H9 (cell line): ENCODE measurements at regions not wholly inside any gene's neighbourhood (a gene's known extent, or its start where the extent isn't known, plus 50 kb on each side); places are given as distances from the start of the nearest gene placed in this dataset.

Source experiments
- DNase-seq: peaks from one replicate; pipeline ENCODE4 v3.0.0-alpha.2; 2017
- H2AFZ ChIP-seq: one replicate; pipeline ENCODE4 v1.6.1; 2013; ENCODE audit warnings: mild to moderate bottlenecking, low read length, control low read depth, moderate library complexity
- H2AK5ac ChIP-seq: 2 replicates; pipeline ENCODE4 v1.6.1; 2013; ENCODE audit warnings: low read length, control low read depth, mixed read lengths; ENCODE audit not compliant: insufficient read length
- H2BK120ac ChIP-seq: one replicate; pipeline ENCODE4 v1.6.1; 2013; ENCODE audit warnings: low read depth, mild to moderate bottlenecking, low read length, control low read depth, inconsistent platforms; ENCODE audit not compliant: poor library complexity, severe bottlenecking
- H2BK12ac ChIP-seq: 2 replicates; pipeline ENCODE4 v1.6.1; 2013; ENCODE audit warnings: low read length, control low read depth, mixed read lengths, low read depth; ENCODE audit not compliant: insufficient read length
- H2BK15ac ChIP-seq: 2 replicates; pipeline ENCODE4 v1.6.1; 2013; ENCODE audit warnings: low read depth, low read length, control low read depth
- H2BK20ac ChIP-seq: one replicate; pipeline ENCODE4 v1.6.1; 2013; ENCODE audit warnings: low read depth, mild to moderate bottlenecking, low read length, control low read depth, inconsistent platforms; ENCODE audit not compliant: poor library complexity, severe bottlenecking
- H2BK5ac ChIP-seq: 2 replicates; pipeline ENCODE4 v1.6.1; 2013; ENCODE audit warnings: low read length, control low read depth, mixed read lengths; ENCODE audit not compliant: insufficient read length
- H3K14ac ChIP-seq: 2 replicates; pipeline ENCODE4 v1.6.1; 2013; ENCODE audit warnings: low read length, control low read depth; ENCODE audit not compliant: insufficient read depth
- H3K18ac ChIP-seq: 2 replicates; pipeline ENCODE4 v1.6.1; 2013; ENCODE audit warnings: low read depth, mild to moderate bottlenecking, mixed read lengths, low read length, control low read depth; ENCODE audit not compliant: insufficient read length
- H3K23ac ChIP-seq: 2 replicates; pipeline ENCODE4 v1.6.1; 2013; ENCODE audit warnings: low read length, control low read depth, mixed read lengths, low read depth; ENCODE audit not compliant: insufficient read length
- H3K23me2 ChIP-seq: 2 replicates; pipeline ENCODE4 v1.6.1; 2013; ENCODE audit warnings: low read depth, mild to moderate bottlenecking, mixed read lengths, low read length, control low read depth; ENCODE audit not compliant: insufficient read length, poor library complexity, severe bottlenecking
- H3K27ac ChIP-seq: 2 replicates; pipeline ENCODE4 v1.5.1; 2013; ENCODE audit warnings: low read length, control low read depth, mixed read lengths, low read depth; ENCODE audit not compliant: insufficient read length
- H3K27me3 ChIP-seq: 2 replicates; pipeline ENCODE4 v1.6.1; 2013; ENCODE audit warnings: low read length, control low read depth, inconsistent platforms; ENCODE audit not compliant: insufficient read depth
- H3K4ac ChIP-seq: 2 replicates; pipeline ENCODE4 v1.6.1; 2013; ENCODE audit warnings: low read depth, mild to moderate bottlenecking, control low read depth, inconsistent platforms, low read length, moderate library complexity
- H3K4me1 ChIP-seq: 2 replicates; pipeline ENCODE4 v1.6.1; 2013; ENCODE audit warnings: low read length, control low read depth, inconsistent platforms; ENCODE audit not compliant: insufficient read depth
- H3K4me2 ChIP-seq: 2 replicates; pipeline ENCODE4 v1.6.1; 2013; ENCODE audit warnings: low read length, control low read depth, mixed read lengths; ENCODE audit not compliant: insufficient read length, insufficient read depth
- H3K56ac ChIP-seq: 2 replicates; pipeline ENCODE4 v1.6.1; 2013; ENCODE audit warnings: low read depth, mild to moderate bottlenecking, mixed read lengths, low read length, control low read depth; ENCODE audit not compliant: insufficient read length
- H3K79me1 ChIP-seq: 2 replicates; pipeline ENCODE4 v1.6.1; 2013; ENCODE audit warnings: low read depth, mild to moderate bottlenecking, moderate library complexity, low read length, control low read depth, inconsistent platforms; ENCODE audit not compliant: insufficient read depth, poor library complexity, severe bottlenecking
- H3K79me2 ChIP-seq: 2 replicates; pipeline ENCODE4 v1.6.1; 2013; ENCODE audit warnings: low read length, control low read depth, inconsistent platforms; ENCODE audit not compliant: insufficient read depth
- H3K9ac ChIP-seq: 2 replicates; pipeline ENCODE4 v1.6.1; 2013; ENCODE audit warnings: low read length, control low read depth, mixed read lengths; ENCODE audit not compliant: insufficient read length; ENCODE audit errors: extremely low read depth
- H3K9me3 ChIP-seq: one replicate; pipeline ENCODE4 v1.6.1; 2013; ENCODE audit warnings: low read depth, low read length, inconsistent platforms; ENCODE audit not compliant: control insufficient read depth
- H3T11ph ChIP-seq: one replicate; pipeline ENCODE4 v1.6.1; 2013; ENCODE audit warnings: mild to moderate bottlenecking, low read length, control low read depth, inconsistent platforms
- H4K20me1 ChIP-seq: one replicate; pipeline ENCODE4 v1.6.1; 2013; ENCODE audit not compliant: control insufficient read depth, insufficient read length, insufficient read depth
- H4K5ac ChIP-seq: 2 replicates; pipeline ENCODE4 v1.6.1; 2013; ENCODE audit warnings: low read depth, mild to moderate bottlenecking, mixed read lengths, low read length, control low read depth; ENCODE audit not compliant: insufficient read length
- H4K8ac ChIP-seq: replicated peaks from 2 replicates; pipeline ENCODE4 v1.6.1; 2013; ENCODE audit warnings: low read length, control low read depth, mixed read lengths, low read depth; ENCODE audit not compliant: insufficient read length
- H4K91ac ChIP-seq: 2 replicates; pipeline ENCODE4 v1.6.1; 2013; ENCODE audit warnings: low read depth, mild to moderate bottlenecking, moderate library complexity, mixed read lengths, low read length, control low read depth; ENCODE audit not compliant: insufficient read length
- H3K27ac Mint-ChIP-seq, 3 experiments: 2 replicates in 2 of 3; 3 replicates in 1 of 3; pipeline ENCODE4 v1.8.0; 2020 to 2021; ENCODE audit warnings: mixed read lengths in 3 of 3, mild to moderate bottlenecking in 1 of 3, moderate library complexity in 1 of 3
- H3K27me3 Mint-ChIP-seq: 2 replicates; pipeline ENCODE4 v1.8.0; 2021; ENCODE audit warnings: low read depth, mild to moderate bottlenecking, moderate library complexity, mixed read lengths
- H3K36me3 Mint-ChIP-seq, 3 experiments: 2 replicates in 2 of 3; 3 replicates in 1 of 3; pipeline ENCODE4 v1.8.0; 2020 to 2021; ENCODE audit warnings: low read depth in 3 of 3, mixed read lengths in 3 of 3; ENCODE audit not compliant: insufficient read depth in 1 of 3
- H3K4me1 Mint-ChIP-seq, 2 experiments: 2 replicates each; pipeline ENCODE4 v1.8.0; 2020; ENCODE audit warnings: mixed read lengths in 2 of 2
- H3K4me3 Mint-ChIP-seq, 2 experiments: 2 replicates in 1 of 2; 3 replicates in 1 of 2; pipeline ENCODE4 v1.8.0; 2020 to 2021; ENCODE audit warnings: mild to moderate bottlenecking in 2 of 2, mixed read lengths in 2 of 2, moderate library complexity in 1 of 2
- H3K9me3 Mint-ChIP-seq, 2 experiments: 2 replicates in 1 of 2; 3 replicates in 1 of 2; pipeline ENCODE4 v1.8.0; 2020; ENCODE audit warnings: mild to moderate bottlenecking in 2 of 2, mixed read lengths in 2 of 2, moderate library complexity in 1 of 2
- WGBS: extraction: QIAGEN DNeasy Blood & Tissue Kit; methylation state at CpG from one replicate; pipeline ENCODE4 v1.1.7; 2013; ENCODE audit warnings: missing lambda C conversion rate, low lambda C conversion rate, mixed read lengths; ENCODE audit not compliant: insufficient read length; ENCODE audit errors: extremely low coverage; 5-methylcytosine and 5-hydroxymethylcytosine counted together
- TF ChIP-seq, protein P1 (sequence below): fragments of 200-600 bp; sonication (generic); conservative IDR thresholded peaks from 3 replicates; pipeline ENCODE4 v1.8.0; 2021; ENCODE audit warnings: antibody characterized with exemption, mild to moderate bottlenecking

DNA sequence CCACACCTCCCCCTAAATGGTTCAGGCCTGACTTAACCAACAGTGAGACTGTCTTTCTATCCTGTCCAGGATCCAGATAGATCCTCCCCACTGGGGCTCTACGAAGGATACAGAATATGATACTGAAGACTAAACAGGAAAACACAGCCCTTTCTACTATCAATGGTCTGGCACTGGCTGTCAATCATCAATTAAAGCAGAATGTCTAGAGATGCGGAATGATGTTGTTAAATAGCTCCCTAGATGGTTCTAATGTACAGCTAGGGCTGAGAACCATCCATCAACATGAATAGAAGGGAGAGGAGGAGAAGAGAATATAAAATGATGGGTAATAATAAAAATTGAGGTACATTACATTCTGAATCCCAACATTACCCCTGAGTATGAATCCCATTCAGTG is 314.3 kb upstream of the CELF2 start:
- Histone ChIP-seq H3K27ac (no peak overlapping the region), H2BK120ac (no peak overlapping the region), H3K14ac (no peak overlapping the region), H3K79me2 (no peaks in the 10 kb centered on the region), H3K27me3 (no peaks in the 10 kb centered on the region), H3K4me2 (no peak overlapping the region), H3K56ac (no peak overlapping the region), H3K23ac (no peak overlapping the region), H3K4ac (no peak overlapping the region), H2BK15ac (no peak overlapping the region), H3K9me3 (no peaks in the 10 kb centered on the region), H3K79me1 (no peaks in the 10 kb centered on the region), H3T11ph (no peak overlapping the region), H3K23me2 (no peaks in the 10 kb centered on the region), H3K9ac (no peak overlapping the region), H2BK20ac (no peak overlapping the region), H2BK5ac (no peak overlapping the region), H2AFZ (no peak overlapping the region), H3K4me1 (no peaks in the 10 kb centered on the region), H2BK12ac (no peak overlapping the region), H4K5ac (no peak overlapping the region), H2AK5ac (no peak overlapping the region), H3K18ac (no peak overlapping the region), H4K91ac (no peak overlapping the region), H4K8ac (no peak overlapping the region), H4K20me1 (no peaks in the 10 kb centered on the region)
- H3K27me3 Mint-ChIP-seq, result no peaks in the 10 kb centered on the region
- TF ChIP-seq, protein P1, sequence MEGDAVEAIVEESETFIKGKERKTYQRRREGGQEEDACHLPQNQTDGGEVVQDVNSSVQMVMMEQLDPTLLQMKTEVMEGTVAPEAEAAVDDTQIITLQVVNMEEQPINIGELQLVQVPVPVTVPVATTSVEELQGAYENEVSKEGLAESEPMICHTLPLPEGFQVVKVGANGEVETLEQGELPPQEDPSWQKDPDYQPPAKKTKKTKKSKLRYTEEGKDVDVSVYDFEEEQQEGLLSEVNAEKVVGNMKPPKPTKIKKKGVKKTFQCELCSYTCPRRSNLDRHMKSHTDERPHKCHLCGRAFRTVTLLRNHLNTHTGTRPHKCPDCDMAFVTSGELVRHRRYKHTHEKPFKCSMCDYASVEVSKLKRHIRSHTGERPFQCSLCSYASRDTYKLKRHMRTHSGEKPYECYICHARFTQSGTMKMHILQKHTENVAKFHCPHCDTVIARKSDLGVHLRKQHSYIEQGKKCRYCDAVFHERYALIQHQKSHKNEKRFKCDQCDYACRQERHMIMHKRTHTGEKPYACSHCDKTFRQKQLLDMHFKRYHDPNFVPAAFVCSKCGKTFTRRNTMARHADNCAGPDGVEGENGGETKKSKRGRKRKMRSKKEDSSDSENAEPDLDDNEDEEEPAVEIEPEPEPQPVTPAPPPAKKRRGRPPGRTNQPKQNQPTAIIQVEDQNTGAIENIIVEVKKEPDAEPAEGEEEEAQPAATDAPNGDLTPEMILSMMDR, result no peak
- no CpG with 5 or more reads among the region's 2 CpGs for WGBS
- DNase-seq, result no peak
- no peaks in the 10 kb centered on the region for H3K9me3 Mint-ChIP-seq
- no peaks in the 10 kb centered on the region for H3K36me3 Mint-ChIP-seq
- H3K4me3 Mint-ChIP-seq, result no peak overlapping the region
- H3K27ac Mint-ChIP-seq, result no peak overlapping the region
- H3K4me1 Mint-ChIP-seq, result peaks cover 13 to 17% of the 10 kb centered on the region in 2 experiments
